ENCODE measurements at regions not wholly inside any gene's neighbourhood (a gene's known extent, or its start where the extent isn't known, plus 50 kb on each side); places are given as distances from the start of the nearest gene placed in this dataset.

- TF ChIP-seq CTCF (IDR thresholded peaks at IDR 0.05; ENCODE audit: low read length): no peak
- TF ChIP-seq EZH2 (IDR thresholded peaks at IDR 0.05; ENCODE audit: borderline replicate concordance, low read length): no peak
Observed at GRCh38 chrX:128973033-128973432, 550.3 kb downstream of the SMARCA1 start.

All from OCI-LY1 (cell line).